RPMI7951 (cell line): ENCODE measurements at regions not wholly inside any gene's neighbourhood (a gene's known extent, or its start where the extent isn't known, plus 50 kb on each side); places are given as distances from the start of the nearest gene placed in this dataset.
"Not testable (repeated sequence)": the region's sequence is repeated elsewhere in the genome, so short reads cannot be mapped to it uniquely, and the experiment has no call there.

Source experiments
- DNase-seq: peaks from one replicate; pipeline ENCODE4 v3.0.0-alpha.2; 2012; ENCODE audit warnings: low read depth

DNA sequence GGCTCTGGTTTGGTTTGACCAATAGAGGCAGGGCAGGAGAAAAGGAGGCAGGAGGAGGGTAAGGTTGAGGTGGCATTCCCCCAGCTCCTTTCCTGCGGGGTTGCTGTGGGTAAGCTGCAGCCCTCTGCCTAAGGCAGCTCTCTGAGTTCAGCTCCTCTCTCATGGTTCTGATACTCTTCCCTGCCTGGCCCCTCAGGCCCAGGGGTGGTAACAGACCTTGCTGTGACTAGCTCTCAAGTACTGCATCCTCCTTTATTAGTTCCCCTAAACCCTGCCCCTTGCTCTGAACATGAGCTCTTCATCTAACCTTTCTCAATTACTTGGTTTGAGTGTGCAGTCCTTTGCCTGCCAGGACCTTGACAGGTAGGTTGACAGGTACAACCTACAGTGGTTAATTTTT lies 205.5 kb downstream of the SLC4A3 start:
- DNase-seq: no peak

DNA sequence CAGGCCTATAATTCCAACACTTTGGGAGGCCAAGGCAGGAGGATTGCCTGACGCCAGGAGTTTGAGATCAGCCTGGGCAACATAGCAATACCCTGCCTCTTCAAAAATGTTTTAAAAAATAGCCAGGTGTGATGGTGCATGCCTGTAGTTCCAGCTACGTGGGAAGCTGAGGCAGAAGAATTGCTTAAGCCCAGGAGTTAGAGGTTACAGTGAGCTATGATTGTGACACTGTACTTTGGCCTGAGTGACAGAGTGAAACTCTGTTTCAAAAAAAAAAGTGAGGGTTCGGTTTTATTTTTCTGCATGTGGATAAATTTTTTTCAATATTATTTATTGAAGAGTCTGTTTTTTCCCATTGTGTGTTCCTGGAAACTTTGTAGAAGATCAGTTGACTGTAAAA lies 208.1 kb downstream of the SLC4A3 start:
- no peak for DNase-seq

DNA sequence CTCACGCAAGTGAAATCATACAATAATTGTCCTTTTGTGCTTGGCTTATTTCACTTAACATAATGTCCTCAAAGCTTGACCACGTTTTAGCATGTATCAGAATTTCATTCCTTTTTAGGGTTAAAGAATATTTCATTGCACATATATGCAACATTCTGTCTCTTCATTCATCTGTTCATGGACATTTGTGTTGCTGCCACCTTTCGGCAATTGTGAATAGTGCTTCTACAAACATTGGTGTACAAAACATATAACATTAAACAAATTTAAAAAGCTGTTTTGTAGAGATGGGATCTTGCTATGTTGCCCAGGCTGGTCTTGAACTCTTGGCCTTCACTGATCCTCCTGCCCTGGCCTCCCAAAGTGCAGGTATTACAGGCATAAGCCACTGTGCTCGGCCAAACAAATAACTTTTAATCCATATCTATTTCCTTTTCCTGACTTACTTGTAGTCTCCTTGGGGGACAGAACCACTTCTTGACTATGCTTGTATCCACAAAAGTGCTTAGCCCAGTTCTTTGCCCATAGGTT lies 209.3 kb downstream of the SLC4A3 start:
- DNase-seq: peak; percentile 51

DNA sequence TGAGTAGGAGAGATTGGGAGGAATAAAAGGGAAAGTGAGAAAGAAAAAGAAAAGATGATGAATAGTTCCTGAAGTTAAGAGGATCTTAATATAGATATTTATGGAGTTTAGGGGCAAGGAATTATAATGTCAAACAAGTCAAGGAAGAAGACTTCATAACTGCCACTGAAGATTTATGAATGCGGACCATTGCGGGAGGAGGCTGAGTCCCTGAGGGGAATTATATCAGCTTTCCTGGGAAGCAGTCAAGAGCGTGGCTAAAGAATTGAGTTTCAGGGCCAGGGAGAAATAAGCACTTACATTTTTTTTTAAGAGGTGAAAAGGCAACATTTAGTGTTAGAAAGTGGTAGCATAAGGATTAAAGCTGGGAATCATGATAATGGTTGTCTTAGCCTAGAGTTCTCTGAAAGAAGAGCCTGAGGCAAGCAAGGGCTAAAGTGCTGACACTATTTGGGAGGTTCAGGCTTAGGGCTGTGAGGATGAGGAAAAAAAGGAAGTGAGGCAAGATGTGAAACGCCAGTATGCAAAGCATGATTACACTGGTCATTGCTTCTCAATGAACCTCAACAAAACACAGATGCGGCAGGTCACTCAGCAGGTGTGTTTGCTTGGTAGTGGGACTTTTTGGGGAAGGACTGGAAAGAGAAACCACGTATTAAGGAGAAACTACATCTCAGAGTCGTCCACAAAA lies 217.1 kb downstream of the SLC4A3 start:
- DNase-seq: no peak

DNA sequence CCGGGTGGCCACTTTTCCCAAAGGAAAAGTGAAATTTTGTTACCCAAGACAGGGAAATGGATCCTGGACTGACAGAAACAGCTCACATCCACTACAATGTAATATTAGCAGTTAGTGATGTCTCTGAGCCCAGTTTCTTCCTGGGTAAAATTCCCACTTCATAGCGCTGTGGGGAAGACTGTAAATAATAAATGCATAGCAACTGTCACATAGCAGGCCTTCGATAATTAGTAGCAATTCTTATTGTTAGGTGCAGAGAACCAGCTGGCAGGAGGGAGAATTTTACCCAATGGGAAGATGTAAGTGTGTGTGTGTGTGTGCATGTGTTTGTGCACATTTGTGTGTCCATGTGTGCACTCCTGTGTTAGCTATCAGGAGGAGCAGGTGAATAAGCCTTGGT lies 221.5 kb downstream of the SLC4A3 start:
- no peak for DNase-seq

DNA sequence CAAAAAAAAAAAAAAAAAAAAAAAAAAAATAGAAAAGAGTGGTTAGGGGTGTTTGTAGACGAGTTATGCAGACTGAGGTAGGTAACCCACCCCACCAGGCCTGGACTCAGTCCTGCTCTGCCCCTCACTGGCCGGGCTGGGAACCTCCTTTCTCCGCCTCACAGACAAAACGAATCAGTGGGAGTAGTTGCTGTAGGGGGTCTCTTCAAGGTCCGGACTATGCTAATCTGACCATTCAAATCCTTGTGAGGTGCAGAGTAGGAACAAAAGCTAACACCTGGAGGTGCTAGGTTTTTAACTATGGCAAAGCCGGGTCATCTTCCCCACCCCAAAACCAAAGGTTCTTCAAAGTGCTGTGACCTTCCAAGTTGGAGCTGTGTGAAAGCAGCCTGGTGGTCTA lies 223.7 kb downstream of the SLC4A3 start:
- DNase-seq: no peak

DNA sequence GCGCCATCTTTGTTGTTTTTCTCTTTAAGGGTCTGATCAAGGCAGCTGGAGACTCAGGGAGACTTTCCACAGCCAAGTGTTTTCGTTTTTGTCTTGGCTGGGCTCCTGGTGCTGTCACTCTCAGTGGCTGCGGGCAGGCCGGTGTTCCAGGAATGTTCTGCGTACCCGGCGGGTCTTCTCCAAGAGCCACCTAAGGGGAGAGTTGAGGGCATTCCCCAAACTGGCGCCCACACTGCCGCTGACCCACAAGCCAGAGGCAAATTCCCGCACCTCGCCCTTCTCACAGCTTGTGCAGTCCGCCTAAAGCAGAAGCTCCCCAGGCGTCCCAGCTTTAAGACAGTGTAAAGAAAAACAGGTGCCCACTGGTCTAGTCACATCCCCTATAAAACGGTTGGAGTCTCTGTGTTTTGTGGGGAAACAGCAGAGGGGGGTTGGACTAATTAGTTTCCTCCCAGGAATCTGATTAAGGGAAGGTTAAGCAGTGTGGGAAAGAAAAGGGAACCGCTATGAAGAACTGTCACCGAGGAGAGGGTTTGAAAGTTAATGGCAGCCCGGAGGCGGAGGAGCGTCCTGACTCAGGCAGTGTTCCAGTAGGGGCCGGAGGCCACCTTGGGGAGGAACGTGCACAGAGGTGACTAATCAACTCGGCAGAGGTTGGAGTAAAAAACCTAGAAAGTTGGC lies 224.5 kb downstream of the SLC4A3 start:
- DNase-seq: peak; percentile 70

DNA sequence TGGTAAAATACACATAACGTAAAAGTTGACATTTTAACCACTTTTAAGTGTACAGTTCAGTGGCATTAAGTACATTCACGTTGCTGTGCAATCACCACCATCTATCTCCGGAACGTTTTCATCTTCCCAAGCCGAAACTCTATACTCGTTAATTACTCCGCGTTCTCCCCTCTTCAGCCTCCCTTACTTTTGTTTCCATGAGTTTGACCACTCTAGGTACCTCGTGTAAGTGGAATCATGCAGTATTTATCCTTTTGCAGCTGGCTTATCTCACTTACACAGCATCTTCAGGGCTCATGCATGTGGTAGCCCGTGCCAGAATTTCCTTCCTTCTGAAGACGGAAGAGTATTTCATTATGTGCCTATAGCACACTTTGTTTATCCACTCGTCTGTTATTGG lies 225.2 kb downstream of the SLC4A3 start:
- DNase-seq: no peak

DNA sequence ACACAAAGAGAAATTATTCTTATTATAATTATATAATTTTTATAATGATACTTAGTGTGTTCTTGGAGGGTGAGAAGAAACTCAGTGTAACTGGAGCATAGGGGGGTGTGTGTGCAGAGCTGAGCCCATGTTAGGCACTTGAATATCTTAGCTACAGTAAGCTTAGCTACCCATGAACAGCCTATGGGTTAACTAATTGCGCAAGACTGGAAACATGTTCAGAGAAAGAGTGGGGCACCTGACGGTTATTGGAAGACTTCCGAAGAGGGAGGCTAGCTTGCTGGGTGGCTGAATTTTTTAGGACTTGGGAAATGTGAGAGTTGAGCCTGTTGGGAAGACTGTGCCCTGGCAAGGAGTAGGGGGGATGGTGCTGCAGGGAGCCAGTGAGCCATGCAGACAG lies 229.2 kb downstream of the SLC4A3 start:
- no peak for DNase-seq

DNA sequence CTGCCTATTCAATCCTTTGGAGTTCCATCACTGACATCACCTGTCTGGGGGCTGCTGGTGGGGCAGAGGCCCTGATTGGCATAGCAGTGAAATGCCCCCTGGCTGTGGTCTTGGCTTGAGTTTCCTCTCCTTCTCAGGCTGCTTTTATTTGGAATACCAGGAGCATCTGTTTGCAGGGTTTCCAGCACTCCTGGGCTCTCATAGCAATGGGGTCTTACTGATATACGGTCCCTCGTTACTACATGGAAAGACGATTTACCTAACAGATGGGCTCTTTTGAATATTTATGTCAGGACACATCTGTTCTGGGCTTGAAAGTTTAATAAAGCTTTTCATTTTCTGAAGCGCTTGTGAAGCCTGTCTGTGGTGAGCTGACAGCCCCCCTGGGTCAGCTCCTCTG lies 230.3 kb downstream of the SLC4A3 start:
- no peak for DNase-seq

DNA sequence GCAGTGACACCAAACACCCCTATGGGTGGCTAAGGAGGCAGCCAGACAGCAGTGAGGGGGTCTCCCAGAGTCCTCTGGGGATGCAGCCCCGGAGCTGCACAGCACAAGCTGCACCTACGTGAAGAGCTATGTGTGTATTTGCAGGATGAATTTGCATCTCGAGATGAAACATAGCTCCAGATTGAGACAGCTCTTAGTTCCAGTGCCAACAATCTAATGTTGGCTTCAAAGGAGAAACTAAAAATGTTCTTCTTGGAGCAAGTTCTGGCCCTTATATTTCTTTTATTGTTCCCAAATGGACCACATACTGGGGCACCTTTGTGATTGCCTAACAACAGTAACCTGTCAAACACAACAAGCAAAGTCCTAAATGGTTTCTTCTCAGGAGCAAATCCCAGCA lies 233.9 kb downstream of the SLC4A3 start:
- no peak for DNase-seq

DNA sequence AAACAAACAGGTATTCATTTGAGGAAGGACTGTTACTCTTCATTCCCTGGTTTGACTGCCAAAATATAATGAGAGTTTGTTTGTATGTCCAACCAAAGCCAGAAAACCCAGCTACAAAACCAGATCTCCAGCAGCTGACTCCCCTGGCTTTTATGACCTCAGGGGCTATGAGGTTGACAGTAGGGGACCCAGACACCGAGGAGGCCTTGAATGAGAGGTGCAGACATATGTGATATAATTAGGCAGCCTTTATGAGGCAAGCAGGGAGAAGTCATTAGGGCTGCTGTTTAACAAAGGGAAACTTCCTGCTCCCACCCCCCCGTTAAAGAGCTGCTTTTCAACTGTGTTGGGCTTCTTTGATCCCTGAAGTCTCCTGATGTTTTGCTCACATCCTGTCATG lies 236.7 kb downstream of the SLC4A3 start:
- no peak for DNase-seq

DNA sequence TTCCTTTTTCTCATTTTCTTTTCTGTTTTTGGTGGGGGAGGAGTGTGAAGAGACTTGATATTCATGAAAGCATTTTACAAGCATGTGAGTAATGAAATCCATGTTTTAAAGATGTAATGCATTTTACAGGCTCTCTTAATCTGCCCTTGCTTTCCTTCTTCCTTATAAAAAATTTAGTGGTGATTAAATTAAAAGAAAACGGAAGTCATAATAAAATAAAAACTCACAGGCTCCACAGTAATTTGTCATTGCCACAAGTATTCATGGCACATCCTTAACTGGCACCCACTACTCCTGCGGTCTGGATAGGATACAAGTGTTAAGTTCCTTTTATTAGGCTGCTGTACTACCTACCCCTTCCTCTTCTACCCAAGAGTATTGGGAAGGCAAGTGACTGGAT lies 241.2 kb downstream of the SLC4A3 start:
- DNase-seq: no peak

DNA sequence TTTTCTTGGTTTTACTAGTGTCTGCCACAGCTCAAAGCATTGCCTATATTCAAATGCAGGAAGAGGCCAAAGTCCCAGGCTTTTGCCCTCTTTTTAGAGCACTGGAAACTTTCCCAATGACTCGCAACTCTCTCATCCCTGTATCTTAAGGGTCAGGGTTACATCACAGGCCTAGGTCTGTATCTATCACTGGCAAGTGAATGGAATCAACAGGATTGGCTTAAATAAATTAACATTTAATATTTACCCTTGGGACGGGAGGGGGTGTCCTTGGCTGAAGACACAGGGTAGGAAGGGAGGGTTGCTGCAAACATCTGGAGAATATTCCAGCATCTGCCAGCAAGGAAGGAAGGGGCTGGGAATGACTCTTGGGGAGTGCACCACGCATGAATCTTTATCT lies 242.6 kb downstream of the SLC4A3 start:
- DNase-seq: peak; percentile 6

DNA sequence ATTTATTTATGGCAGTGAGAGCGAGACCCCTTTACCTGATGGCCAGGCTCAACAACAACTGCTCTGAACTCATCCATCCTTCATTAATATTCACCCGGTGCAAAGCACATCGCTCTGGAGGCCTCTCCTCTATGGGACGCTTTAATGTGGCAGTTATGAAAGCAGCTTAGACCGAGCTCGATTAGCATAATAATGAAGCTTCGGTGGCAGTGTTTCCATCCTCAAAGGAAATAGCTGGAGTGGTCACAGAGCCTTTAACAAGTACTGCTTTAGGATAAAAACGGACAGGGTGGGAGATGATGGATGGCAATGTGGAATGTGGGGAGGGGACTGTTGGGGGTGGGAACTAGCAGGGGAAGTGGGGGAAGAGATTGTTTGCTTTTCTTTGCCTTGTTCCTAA lies 243.9 kb downstream of the SLC4A3 start:
- DNase-seq: no peak

DNA sequence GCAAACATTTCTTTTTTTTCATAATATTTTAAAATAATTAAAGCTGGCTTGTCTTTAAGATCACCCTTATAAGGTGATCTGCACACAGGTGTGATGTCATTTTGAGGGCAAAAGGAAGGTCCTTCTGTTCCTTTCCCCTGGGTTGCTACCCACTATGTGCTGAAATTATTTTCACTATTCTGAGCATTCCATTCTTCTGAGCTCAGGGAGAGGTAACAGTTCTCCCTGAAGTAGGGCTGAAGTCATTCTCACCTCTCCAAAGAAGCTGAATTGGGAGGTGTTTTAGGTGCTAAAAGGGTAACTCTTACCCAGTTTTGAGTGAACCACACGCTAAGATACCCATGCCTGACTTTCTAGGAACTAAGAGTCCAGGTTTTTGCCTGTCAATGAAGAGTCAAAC lies 247.6 kb downstream of the SLC4A3 start:
- DNase-seq: no peak

DNA sequence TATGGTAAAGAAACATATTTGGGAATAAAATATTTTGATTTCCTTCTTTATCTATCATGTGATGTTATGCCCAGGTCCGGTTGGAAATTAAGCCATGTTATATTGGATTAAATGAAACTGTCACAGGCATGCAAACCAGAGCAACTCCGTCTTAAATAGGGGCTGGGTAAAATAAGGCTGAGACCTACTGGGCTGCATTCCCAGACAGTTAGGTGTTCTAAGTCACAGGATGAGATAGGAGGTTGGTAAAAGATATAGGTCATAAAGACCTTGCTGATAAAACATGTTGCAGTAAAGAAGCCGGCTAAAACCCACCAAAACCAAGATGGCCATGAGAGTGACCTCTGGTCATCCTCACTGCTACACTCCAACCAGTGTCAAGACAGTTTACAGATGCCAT lies 248.6 kb downstream of the SLC4A3 start:
- DNase-seq: not testable (repeated sequence)

DNA sequence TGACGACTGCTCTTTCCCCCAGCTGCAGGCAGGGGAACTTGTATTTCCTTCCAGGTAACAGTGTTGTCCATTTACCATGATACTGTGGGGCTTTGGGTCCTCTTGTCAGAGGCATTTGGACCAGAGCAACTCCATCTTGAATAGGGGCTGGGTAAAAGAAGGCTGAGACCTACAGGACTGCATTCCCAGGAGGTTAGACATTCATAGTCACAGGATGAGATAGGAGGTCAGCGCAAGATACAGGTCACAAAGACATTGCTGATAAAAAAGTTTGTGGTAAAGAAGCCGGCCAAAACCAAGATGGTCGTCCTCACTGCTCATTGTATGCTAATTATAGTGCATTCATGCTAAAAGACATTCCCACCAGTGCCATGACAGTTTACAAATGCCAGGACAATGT lies 249.5 kb downstream of the SLC4A3 start:
- DNase-seq: no peak

DNA sequence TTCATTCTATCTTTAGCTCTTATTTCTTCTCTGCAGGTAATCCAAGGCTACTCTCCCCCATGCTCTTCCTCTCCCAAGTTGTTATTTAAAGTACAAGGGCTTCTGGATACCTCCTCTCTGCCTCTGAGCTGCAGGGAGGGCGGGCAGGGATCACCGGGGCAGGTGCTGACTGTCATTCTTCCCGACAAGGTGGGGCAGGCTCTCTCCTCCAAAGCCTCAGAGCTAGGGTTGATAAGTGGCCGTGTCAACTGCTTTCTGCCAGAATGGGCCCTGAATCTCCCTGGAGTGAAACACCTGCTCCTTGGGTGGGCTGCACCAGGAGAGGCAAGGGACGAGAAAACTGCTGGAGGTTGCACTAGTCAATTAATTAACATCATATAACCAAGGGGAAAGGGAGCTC lies 250.3 kb downstream of the SLC4A3 start:
- no peak for DNase-seq

DNA sequence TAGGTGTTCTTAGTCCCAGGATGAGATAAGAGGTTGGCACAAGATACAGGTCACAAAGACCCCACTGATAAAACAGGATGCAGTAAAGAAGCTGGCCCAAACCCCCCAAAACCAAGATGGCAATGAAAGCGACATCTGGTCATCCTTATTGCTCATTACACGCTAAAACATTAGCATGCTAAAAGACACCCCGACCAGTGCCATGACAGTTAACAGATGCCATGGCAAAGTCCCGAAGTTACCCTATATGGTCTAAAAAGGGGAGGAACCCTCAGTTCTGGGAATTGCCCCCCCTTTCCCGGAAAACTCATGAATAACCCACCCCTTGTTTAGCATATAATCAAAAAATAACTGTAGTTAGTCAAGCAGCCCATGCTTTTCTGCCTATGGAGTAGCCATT lies 251.1 kb downstream of the SLC4A3 start:
- DNase-seq: no peak

DNA sequence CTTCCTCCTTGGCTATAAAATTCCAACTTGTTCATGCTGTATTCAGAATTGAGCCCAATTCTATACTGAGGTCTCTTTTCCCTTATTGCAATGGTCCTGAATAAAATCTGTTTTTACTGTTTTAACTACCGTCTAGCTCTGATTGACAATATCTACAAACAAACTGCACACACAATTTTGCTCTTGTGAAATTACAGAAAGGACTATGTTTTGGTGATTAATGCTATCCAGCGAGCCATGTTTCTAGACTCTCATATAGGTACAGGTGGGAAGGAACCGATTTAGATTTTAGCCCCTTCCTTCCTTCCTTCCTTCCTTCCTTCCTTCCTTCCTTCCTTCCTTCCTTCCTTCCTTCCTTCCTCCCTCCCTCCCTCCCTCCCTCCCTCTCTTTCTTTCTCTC lies 254.4 kb downstream of the SLC4A3 start:
- DNase-seq: no peak

DNA sequence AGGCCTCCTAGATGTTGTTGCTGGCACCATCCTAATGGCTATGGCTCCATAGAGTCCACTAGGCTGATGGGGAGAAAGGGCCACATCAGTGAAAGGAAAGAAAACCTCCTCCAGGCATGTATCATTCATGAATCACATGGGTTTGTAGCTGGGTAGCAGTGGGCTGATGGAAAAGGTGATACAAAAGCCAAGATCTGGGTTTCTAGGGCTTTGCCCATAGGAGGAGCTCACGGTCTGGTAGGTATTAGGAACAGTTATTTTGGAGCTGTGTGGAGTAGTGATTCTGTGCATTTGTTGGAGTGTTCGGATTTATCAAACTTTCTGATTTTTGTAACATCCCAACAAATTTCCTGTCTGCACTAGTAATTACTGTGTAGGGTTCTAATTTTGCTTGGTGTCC lies 259.2 kb downstream of the SLC4A3 start:
- DNase-seq: peak; percentile 10

DNA sequence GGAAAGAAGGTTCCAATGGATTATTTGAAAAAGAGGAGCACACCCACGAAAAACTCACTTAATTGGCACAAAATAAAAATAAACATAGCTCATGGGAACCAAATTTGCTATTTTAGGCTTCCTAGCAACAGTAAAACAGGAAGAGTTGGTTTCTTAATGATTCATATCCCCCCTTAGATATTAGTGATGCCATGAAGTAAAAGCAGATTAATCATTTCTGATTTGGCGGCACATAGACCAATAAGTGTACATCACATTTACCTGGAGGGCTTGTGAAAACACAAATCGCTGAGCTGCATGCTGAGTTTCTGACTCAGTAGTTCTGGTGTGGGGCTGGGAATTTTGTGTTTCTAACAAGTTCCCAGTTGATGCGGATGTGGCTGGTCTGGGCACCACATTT lies 260.4 kb downstream of the SLC4A3 start:
- DNase-seq: no peak

DNA sequence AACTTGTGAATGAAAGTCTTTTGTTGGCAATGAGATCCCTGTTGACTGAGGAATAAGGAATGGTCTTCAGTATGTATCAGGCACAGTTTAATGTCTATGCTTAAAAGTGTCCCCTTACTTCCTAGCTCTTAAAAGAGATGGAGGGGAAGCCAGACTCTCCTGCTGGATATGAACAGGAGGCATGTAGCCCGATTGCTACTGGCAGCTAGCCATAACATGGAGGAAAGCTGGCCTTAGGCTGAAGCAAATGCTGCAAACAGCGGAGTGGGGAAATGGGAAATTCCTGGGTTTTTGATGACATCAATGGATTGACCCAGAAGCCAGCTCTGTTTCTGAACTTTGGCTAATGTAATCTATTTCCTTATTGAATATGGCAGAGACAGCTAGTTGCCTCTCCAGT lies 266.1 kb downstream of the SLC4A3 start:
- peak; percentile 15 for DNase-seq
